ENCODE measurements at regions not wholly inside any gene's neighbourhood (a gene's known extent, or its start where the extent isn't known, plus 50 kb on each side); places are given as distances from the start of the nearest gene placed in this dataset.

DNA sequence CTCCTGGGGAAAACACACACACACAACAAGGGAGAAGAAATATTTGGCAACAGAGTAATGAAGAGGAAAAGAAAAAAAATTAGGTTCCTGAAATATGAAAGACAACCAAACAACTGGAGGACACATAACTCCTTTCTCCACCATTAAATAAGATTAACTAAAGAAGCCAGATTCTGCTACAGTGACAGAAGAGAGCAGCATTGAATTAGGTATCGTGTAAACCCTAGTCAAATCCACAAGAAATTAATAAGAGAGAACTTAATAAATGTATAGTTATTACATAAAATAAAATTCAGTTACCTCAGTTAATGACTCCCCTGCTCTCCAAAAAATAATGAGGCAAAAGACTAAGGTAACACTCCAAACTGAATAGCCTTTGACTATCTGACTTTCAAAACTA lies 306.7 kb downstream of the CRPPA start:
- TF ChIP-seq, protein P1, sequence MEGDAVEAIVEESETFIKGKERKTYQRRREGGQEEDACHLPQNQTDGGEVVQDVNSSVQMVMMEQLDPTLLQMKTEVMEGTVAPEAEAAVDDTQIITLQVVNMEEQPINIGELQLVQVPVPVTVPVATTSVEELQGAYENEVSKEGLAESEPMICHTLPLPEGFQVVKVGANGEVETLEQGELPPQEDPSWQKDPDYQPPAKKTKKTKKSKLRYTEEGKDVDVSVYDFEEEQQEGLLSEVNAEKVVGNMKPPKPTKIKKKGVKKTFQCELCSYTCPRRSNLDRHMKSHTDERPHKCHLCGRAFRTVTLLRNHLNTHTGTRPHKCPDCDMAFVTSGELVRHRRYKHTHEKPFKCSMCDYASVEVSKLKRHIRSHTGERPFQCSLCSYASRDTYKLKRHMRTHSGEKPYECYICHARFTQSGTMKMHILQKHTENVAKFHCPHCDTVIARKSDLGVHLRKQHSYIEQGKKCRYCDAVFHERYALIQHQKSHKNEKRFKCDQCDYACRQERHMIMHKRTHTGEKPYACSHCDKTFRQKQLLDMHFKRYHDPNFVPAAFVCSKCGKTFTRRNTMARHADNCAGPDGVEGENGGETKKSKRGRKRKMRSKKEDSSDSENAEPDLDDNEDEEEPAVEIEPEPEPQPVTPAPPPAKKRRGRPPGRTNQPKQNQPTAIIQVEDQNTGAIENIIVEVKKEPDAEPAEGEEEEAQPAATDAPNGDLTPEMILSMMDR (IDR thresholded peaks at IDR 0.05; ENCODE audit: low read depth, low read length): peak; percentile 45
- Histone ChIP-seq H3K4me1 (ENCODE audit: low read depth) (no peaks in the 10 kb centered on the region), H3K27me3 (no peaks in the 10 kb centered on the region), H3K36me3 (no peaks in the 10 kb centered on the region), H3K4me3 (no peak overlapping the region), H3K27ac (no peak overlapping the region), H3K9me3 (ENCODE audit: low read depth) (no peaks in the 10 kb centered on the region)
- DNase-seq (ENCODE audit: low read depth in 1 of 2, low spot score in 1 of 2): peak in 1 of 2 donors; percentile 78

DNA sequence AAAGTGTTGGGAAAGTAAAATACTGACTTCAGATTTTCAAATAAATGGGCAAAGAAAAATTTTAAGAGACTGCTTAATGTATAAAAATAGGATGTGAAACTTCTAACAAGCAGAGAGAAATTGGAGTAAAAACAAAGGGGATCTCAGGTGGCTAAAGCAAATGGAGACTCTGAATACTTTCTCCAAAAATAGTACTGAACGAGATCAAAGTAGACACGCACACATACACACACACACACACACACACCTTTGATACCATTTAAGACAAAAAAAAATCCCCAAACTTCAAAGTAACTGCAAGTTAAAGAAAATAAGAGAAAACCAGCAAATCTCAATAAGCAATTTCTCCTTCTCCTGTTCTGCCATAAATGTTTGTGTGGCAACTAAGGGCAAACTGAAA lies 307.3 kb downstream of the CRPPA start:
- H3K9me3 ChIP-seq (ENCODE audit: low read depth): no peaks in the 10 kb centered on the region
- H3K27me3 ChIP-seq: no peaks in the 10 kb centered on the region
- TF ChIP-seq, protein P1 (IDR thresholded peaks at IDR 0.05; ENCODE audit: low read depth, low read length): no peak
- H3K4me1 ChIP-seq (ENCODE audit: low read depth): no peaks in the 10 kb centered on the region
- no peak overlapping the region for H3K4me3 ChIP-seq
- no peak for DNase-seq (ENCODE audit: low read depth in 1 of 2, low spot score in 1 of 2)
- no peaks in the 10 kb centered on the region for H3K36me3 ChIP-seq
- no peak overlapping the region for H3K27ac ChIP-seq

DNA sequence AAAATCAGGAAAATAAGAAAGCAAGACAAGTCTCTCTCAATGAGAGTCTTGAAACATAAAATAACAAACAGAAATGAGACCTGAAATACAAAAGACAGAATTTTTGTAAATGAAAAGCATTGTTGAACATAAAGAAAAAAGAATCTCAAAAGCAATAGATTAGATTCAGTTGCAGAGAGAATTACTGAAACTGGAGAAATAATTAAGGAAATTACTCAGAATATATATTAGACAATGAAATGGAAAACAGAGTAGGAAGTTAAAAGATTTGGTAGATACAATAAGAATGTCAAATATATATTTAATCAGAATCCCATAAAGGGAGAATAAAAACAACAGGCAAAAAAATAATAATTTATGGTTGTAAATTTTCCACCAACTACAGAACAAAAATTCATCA lies 308.3 kb downstream of the CRPPA start:
- no peak overlapping the region for H3K27ac ChIP-seq
- no peak overlapping the region for H3K4me3 ChIP-seq
- H3K36me3 ChIP-seq: no peaks in the 10 kb centered on the region
- TF ChIP-seq, protein P1 (IDR thresholded peaks at IDR 0.05; ENCODE audit: low read depth, low read length): no peak
- H3K4me1 ChIP-seq (ENCODE audit: low read depth): no peaks in the 10 kb centered on the region
- no peaks in the 10 kb centered on the region for H3K27me3 ChIP-seq
- H3K9me3 ChIP-seq (ENCODE audit: low read depth): no peaks in the 10 kb centered on the region
- DNase-seq (ENCODE audit: low read depth in 1 of 2, low spot score in 1 of 2): no peak

DNA sequence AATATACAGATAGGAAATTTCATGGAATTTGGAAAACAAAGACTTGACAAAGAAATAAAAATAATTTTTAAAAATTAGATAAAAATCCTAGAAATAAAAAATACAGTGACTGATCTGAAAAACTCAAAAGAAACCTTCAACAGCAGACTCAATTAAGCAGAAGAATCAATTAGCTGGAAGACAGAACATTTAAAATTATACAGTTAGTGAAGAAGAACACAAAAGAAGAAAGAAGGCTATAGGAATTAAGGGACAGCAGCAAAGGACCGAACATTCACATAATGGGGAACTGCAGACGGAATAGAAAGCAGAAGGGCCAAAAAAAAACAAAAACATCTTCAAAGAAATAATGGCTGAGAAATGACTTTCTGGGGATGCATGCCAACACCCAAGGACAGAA lies 314.5 kb downstream of the CRPPA start:
- TF ChIP-seq, protein P1 (IDR thresholded peaks at IDR 0.05; ENCODE audit: low read depth, low read length): no peak
- no peak overlapping the region for H3K27ac ChIP-seq
- no peak overlapping the region for H3K4me3 ChIP-seq
- DNase-seq (ENCODE audit: low read depth in 1 of 2, low spot score in 1 of 2): no peak
- no peaks in the 10 kb centered on the region for H3K27me3 ChIP-seq
- no peaks in the 10 kb centered on the region for H3K9me3 ChIP-seq (ENCODE audit: low read depth)
- no peaks in the 10 kb centered on the region for H3K36me3 ChIP-seq
- no peaks in the 10 kb centered on the region for H3K4me1 ChIP-seq (ENCODE audit: low read depth)

DNA sequence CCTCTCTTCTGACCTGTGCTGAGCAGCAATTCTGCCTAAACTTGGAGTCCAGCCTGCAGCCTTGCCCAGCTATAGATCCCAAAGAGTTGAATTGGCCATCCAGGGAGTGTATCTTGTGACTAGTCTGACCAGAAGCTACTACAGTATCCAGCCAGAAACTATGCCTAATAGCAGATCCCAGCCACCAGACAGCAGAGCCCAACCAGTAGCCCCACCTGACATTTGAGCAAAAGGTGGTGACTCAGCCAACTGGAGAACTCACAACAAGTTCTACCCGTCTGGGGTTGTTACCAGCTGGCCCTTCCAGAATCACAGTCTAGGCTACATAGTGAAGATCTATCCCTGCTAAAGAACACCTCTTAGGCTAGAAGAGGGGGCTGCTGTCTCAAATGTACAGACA lies 315.0 kb downstream of the CRPPA start:
- Histone ChIP-seq H3K27ac (no peak overlapping the region), H3K9me3 (ENCODE audit: low read depth) (no peaks in the 10 kb centered on the region), H3K4me1 (ENCODE audit: low read depth) (no peaks in the 10 kb centered on the region), H3K27me3 (no peaks in the 10 kb centered on the region), H3K4me3 (no peak overlapping the region), H3K36me3 (no peaks in the 10 kb centered on the region)
- DNase-seq (ENCODE audit: low read depth in 1 of 2, low spot score in 1 of 2): no peak
- TF ChIP-seq, protein P1 (IDR thresholded peaks at IDR 0.05; ENCODE audit: low read depth, low read length): no peak

DNA sequence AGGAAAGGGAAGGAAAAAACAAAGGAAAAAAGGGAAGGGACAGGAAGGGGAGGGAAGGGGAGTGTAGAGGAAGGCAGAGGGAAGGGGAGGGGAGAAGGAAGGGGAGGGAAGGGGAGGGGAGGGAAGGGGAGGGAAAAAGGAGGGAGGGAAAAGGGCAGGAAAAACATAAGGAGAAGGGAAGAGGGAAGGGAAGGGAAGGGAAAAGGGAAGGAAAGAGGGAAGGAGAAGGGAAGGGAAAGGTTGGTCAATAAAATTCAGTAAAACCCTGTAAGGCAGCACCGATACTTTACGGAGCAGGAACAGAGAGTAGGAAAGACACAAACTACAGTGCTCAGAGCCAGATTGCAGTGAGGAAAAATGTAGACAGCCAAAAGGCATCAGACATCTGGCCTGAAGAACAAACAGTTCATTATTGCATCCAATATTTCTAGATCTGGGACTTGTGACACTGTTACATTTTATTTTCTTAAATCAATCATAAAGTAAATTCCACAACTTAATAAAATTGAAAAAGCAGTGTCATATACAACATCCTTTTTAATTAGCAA lies 322.0 kb downstream of the CRPPA start:
- TF ChIP-seq, protein P1 (IDR thresholded peaks at IDR 0.05; ENCODE audit: low read depth, low read length): no peak
- H3K27ac ChIP-seq: no peak overlapping the region
- no peak for DNase-seq (ENCODE audit: low read depth in 1 of 2, low spot score in 1 of 2)
- no peaks in the 10 kb centered on the region for H3K27me3 ChIP-seq
- no peaks in the 10 kb centered on the region for H3K36me3 ChIP-seq
- no peak overlapping the region for H3K4me3 ChIP-seq
- no peaks in the 10 kb centered on the region for H3K9me3 ChIP-seq (ENCODE audit: low read depth)
- H3K4me1 ChIP-seq (ENCODE audit: low read depth): peaks cover 25% of the 10 kb centered on the region
